ENCODE measurements at regions not wholly inside any gene's neighbourhood (a gene's known extent, or its start where the extent isn't known, plus 50 kb on each side); places are given as distances from the start of the nearest gene placed in this dataset.

- TF ChIP-seq CTCF (IDR thresholded peaks at IDR 0.05; ENCODE audit: insufficient read depth, low read length, poor library complexity, severe bottlenecking), result no peak
- no peak overlapping the region for H3K4me3 ChIP-seq (replicated peaks; ENCODE audit: low read depth, low read length)
- no peak for DNase-seq (ENCODE audit: extremely low read depth, insufficient read length)
- no peaks in the 10 kb centered on the region for H3K27me3 ChIP-seq (replicated peaks; ENCODE audit: control insufficient read depth, insufficient read depth, low read length)
- no peaks in the 10 kb centered on the region for H3K36me3 ChIP-seq (ENCODE audit: control insufficient read depth, insufficient read depth, low read length)
These were observed 626.3 kb downstream of the TBL1XR1 start for GRCh38 chr3:176570992-176571391.

GRCh38 chr3:176568189-176568588 lies 629.1 kb downstream of the TBL1XR1 start:
- TF ChIP-seq CTCF (IDR thresholded peaks at IDR 0.05; ENCODE audit: insufficient read depth, low read length, poor library complexity, severe bottlenecking), result no peak
- Histone ChIP-seq H3K4me3 (replicated peaks; ENCODE audit: low read depth, low read length) (no peak overlapping the region), H3K36me3 (ENCODE audit: control insufficient read depth, insufficient read depth, low read length) (no peaks in the 10 kb centered on the region), H3K27me3 (replicated peaks; ENCODE audit: control insufficient read depth, insufficient read depth, low read length) (no peaks in the 10 kb centered on the region)
- DNase-seq (ENCODE audit: extremely low read depth, insufficient read length), result no peak

- DNase-seq (ENCODE audit: extremely low read depth, insufficient read length), result no peak
- H3K36me3 ChIP-seq (ENCODE audit: control insufficient read depth, insufficient read depth, low read length), result no peaks in the 10 kb centered on the region
- no peaks in the 10 kb centered on the region for H3K27me3 ChIP-seq (replicated peaks; ENCODE audit: control insufficient read depth, insufficient read depth, low read length)
- no peak for TF ChIP-seq CTCF (IDR thresholded peaks at IDR 0.05; ENCODE audit: insufficient read depth, low read length, poor library complexity, severe bottlenecking)
- no peak overlapping the region for H3K4me3 ChIP-seq (replicated peaks; ENCODE audit: low read depth, low read length)
These were observed 630.5 kb downstream of the TBL1XR1 start for GRCh38 chr3:176566757-176567156.

- DNase-seq (ENCODE audit: extremely low read depth, insufficient read length), result no peak
- no peak for TF ChIP-seq CTCF (IDR thresholded peaks at IDR 0.05; ENCODE audit: insufficient read depth, low read length, poor library complexity, severe bottlenecking)
- no peaks in the 10 kb centered on the region for H3K36me3 ChIP-seq (ENCODE audit: control insufficient read depth, insufficient read depth, low read length)
- H3K27me3 ChIP-seq (replicated peaks; ENCODE audit: control insufficient read depth, insufficient read depth, low read length), result no peaks in the 10 kb centered on the region
- no peak overlapping the region for H3K4me3 ChIP-seq (replicated peaks; ENCODE audit: low read depth, low read length)
These were observed 635.0 kb downstream of the TBL1XR1 start for GRCh38 chr3:176562331-176562730.

GRCh38 chr3:176561826-176562225 lies 635.5 kb downstream of the TBL1XR1 start:
- no peak overlapping the region for H3K4me3 ChIP-seq (replicated peaks; ENCODE audit: low read depth, low read length)
- no peaks in the 10 kb centered on the region for H3K27me3 ChIP-seq (replicated peaks; ENCODE audit: control insufficient read depth, insufficient read depth, low read length)
- TF ChIP-seq CTCF (IDR thresholded peaks at IDR 0.05; ENCODE audit: insufficient read depth, low read length, poor library complexity, severe bottlenecking), result no peak
- H3K36me3 ChIP-seq (ENCODE audit: control insufficient read depth, insufficient read depth, low read length), result no peaks in the 10 kb centered on the region
- DNase-seq (ENCODE audit: extremely low read depth, insufficient read length), result no peak
